ENCODE measurements at regions not wholly inside any gene's neighbourhood (a gene's known extent, or its start where the extent isn't known, plus 50 kb on each side); places are given as distances from the start of the nearest gene placed in this dataset.
A peak's percentile ranks its signal among the peaks of the same experiment; 100 is the strongest.

- no peak for DNase-seq (ENCODE audit: low read depth)
Observed at GRCh38 chrX:39144956-39145355, 343.7 kb downstream of the MID1IP1 start.

GRCh38 chrX:39145859-39146258, 344.6 kb downstream of the MID1IP1 start:
- DNase-seq (ENCODE audit: low read depth) = no peak

- peak; percentile 32 for DNase-seq (ENCODE audit: low read depth)
Observed at GRCh38 chrX:39149761-39150160, 348.5 kb downstream of the MID1IP1 start.

- DNase-seq (ENCODE audit: low read depth) = no peak
Observed at GRCh38 chrX:39150220-39150619, 349.0 kb downstream of the MID1IP1 start.

GRCh38 chrX:39150621-39151020, 349.4 kb downstream of the MID1IP1 start:
- DNase-seq (ENCODE audit: low read depth) = no peak

GRCh38 chrX:39152106-39152649, 350.9 kb downstream of the MID1IP1 start:
- DNase-seq (ENCODE audit: low read depth) = no peak

GRCh38 chrX:39156051-39156450, 354.8 kb downstream of the MID1IP1 start:
- DNase-seq (ENCODE audit: low read depth) = no peak

GRCh38 chrX:39157006-39157405, 355.7 kb downstream of the MID1IP1 start:
- DNase-seq (ENCODE audit: low read depth) = no peak

GRCh38 chrX:39157796-39158195, 356.5 kb downstream of the MID1IP1 start:
- no peak for DNase-seq (ENCODE audit: low read depth)

- no peak for DNase-seq (ENCODE audit: low read depth)
Observed at GRCh38 chrX:39158801-39159657, 357.8 kb downstream of the MID1IP1 start.

GRCh38 chrX:39159921-39160507, 358.8 kb downstream of the MID1IP1 start:
- DNase-seq (ENCODE audit: low read depth) = no peak

GRCh38 chrX:39161611-39162255, 360.5 kb downstream of the MID1IP1 start:
- DNase-seq (ENCODE audit: low read depth) = no peak

GRCh38 chrX:39162322-39162735, 361.1 kb downstream of the MID1IP1 start:
- peak; percentile 36 for DNase-seq (ENCODE audit: low read depth)

- no peak for DNase-seq (ENCODE audit: low read depth)
Observed at GRCh38 chrX:39163581-39164126, 362.4 kb downstream of the MID1IP1 start.

GRCh38 chrX:39164212-39164611, 363.0 kb downstream of the MID1IP1 start:
- no peak for DNase-seq (ENCODE audit: low read depth)

GRCh38 chrX:39165185-39165584, 363.9 kb downstream of the MID1IP1 start:
- DNase-seq (ENCODE audit: low read depth) = no peak

- DNase-seq (ENCODE audit: low read depth) = no peak
Observed at GRCh38 chrX:39165773-39166172, 364.5 kb downstream of the MID1IP1 start.

- DNase-seq (ENCODE audit: low read depth) = no peak
Observed at GRCh38 chrX:39167791-39168190, 366.5 kb downstream of the MID1IP1 start.

- DNase-seq (ENCODE audit: low read depth) = no peak
Observed at GRCh38 chrX:39168609-39169008, 367.4 kb downstream of the MID1IP1 start.

- DNase-seq (ENCODE audit: low read depth) = no peak
Observed at GRCh38 chrX:39169976-39170375, 368.7 kb downstream of the MID1IP1 start.

GRCh38 chrX:39170464-39170863, 369.2 kb downstream of the MID1IP1 start:
- no peak for DNase-seq (ENCODE audit: low read depth)

GRCh38 chrX:39171686-39172085, 370.4 kb downstream of the MID1IP1 start:
- DNase-seq (ENCODE audit: low read depth) = no peak
